SU-DHL-6 (cell line): ENCODE measurements at regions not wholly inside any gene's neighbourhood (a gene's known extent, or its start where the extent isn't known, plus 50 kb on each side); places are given as distances from the start of the nearest gene placed in this dataset.

Source experiments
- H2AFZ ChIP-seq: fragments of 200-600 bp; sonication (generic); 2 replicates; pipeline ENCODE4 v1.6.1; 2014; ENCODE audit warnings: low read depth, mild to moderate bottlenecking, moderate library complexity, mixed read lengths, antibody characterized with exemption, low read length; ENCODE audit not compliant: severe bottlenecking
- H3F3A ChIP-seq: fragments of 200-600 bp; shearing (Covaris generic); 2 replicates; pipeline ENCODE4 v1.6.0; 2016; ENCODE audit warnings: antibody characterized with exemption, mild to moderate bottlenecking; ENCODE audit not compliant: insufficient read depth
- H3K27ac ChIP-seq: fragments of 200-600 bp; sonication (generic); 2 replicates; pipeline ENCODE4 v1.5.1; 2016; ENCODE audit warnings: low read depth, mild to moderate bottlenecking, low read length, moderate library complexity, mixed read lengths
- H3K27me3 ChIP-seq: fragments of 200-600 bp; sonication (generic), shearing (Covaris generic); 2 replicates; pipeline ENCODE4 v1.6.0; 2014; ENCODE audit warnings: mild to moderate bottlenecking, low read length
- H3K36me3 ChIP-seq: fragments of 200-600 bp; sonication (generic); 2 replicates; pipeline ENCODE4 v1.6.1; 2014; ENCODE audit warnings: mild to moderate bottlenecking, low read length, mixed read lengths
- H3K4me2 ChIP-seq: fragments of 300-600, 200-600 bp; shearing (Covaris generic), sonication (generic); 2 replicates; pipeline ENCODE4 v1.6.0; 2014; ENCODE audit warnings: low read length, low read depth, mild to moderate bottlenecking; ENCODE audit not compliant: poor library complexity, severe bottlenecking
- H3K4me3 ChIP-seq: fragments of 200-600 bp; sonication (generic); 2 replicates; pipeline ENCODE4 v1.5.1; 2014; ENCODE audit warnings: antibody characterized with exemption, low read length, mild to moderate bottlenecking, mixed read lengths; ENCODE audit not compliant: insufficient read depth, poor library complexity, severe bottlenecking
- H3K79me2 ChIP-seq: fragments of 200-600 bp; sonication (generic); 2 replicates; pipeline ENCODE4 v1.6.1; 2014; ENCODE audit warnings: mild to moderate bottlenecking, low read length, moderate library complexity; ENCODE audit not compliant: insufficient read depth
- H3K9ac ChIP-seq: fragments of 200-600 bp; sonication (generic); 2 replicates; pipeline ENCODE4 v1.7.0; 2014; ENCODE audit warnings: mild to moderate bottlenecking, low read length
- H3K9me2 ChIP-seq: fragments of 200-600 bp; sonication (generic); replicated peaks from 2 replicates; pipeline ENCODE4 v1.6.1; 2014; ENCODE audit warnings: low read length; ENCODE audit not compliant: insufficient read depth
- H3K9me3 ChIP-seq: fragments of 200-600 bp; sonication (generic); 2 replicates; pipeline ENCODE4 v1.6.1; 2014; ENCODE audit warnings: low read length, mixed read lengths; ENCODE audit not compliant: insufficient read depth
- H4K20me1 ChIP-seq: fragments of 200-600 bp; sonication (generic); 2 replicates; pipeline ENCODE4 v1.6.1; 2014; ENCODE audit warnings: low read depth, mild to moderate bottlenecking, antibody characterized with exemption, low read length, moderate library complexity, mixed read lengths
- EZH2phosphoT487 ChIP-seq: fragments of 200-600 bp; sonication (generic), shearing (Covaris generic); conservative IDR thresholded peaks from 2 replicates; pipeline ENCODE4 v1.6.1; 2018; ENCODE audit warnings: mild to moderate bottlenecking, antibody characterized with exemption, low read length, moderate library complexity, mixed read lengths
- TF ChIP-seq, protein P1 (sequence below): fragments of 200-600 bp; sonication (generic); IDR thresholded peaks from one replicate; pipeline ENCODE4 v1.5.1; 2017; ENCODE audit warnings: antibody characterized with exemption, mild to moderate bottlenecking, low read length, moderate library complexity; ENCODE audit not compliant: insufficient read depth, poor library complexity, severe bottlenecking

DNA sequence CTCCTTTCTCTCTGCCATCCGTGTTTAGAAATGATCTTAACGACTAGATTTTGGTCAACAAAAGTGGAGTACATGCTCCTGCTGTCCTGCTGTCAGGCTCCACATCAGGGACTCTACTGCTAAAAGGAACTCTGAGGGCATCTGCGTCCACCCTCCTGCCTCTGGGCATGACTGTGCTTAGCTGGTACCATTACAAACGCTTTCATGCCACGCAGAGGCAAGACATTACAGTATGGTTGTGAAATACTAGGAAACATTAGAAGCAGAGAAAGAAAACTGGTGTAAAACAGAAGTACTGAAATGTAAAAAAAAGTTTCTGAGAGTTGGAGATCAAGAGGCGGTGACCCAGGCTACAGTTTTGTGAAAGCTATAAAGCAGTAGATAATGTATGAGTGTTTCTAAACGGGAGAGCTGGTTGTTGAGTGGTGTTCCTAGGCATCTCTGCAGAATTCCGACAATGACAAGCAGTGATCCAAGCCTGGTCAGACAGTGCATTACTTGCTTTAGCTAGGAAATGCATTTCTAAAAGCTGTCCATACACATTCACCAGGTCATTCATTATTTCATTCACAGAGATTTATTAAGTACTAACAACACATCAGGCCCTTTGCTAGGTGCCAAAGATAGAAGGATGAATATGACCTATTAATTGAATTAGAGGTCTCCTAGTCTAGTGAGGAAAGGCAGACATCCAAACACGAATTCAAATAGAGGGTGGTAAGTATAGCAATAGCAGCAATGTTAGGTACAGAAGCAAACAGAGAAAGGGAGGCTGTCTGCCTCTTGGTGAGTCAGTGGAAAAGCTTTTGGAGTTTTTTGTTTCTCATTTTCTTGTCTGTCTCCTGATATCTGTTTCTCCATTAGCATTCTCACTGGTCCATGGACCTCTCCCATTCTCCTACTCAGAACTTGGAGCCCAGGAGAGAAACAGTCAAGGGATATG, 401.9 kb downstream of the LMO4 start:
- Histone ChIP-seq H3K27ac (no peak overlapping the region), H3K36me3 (no peaks in the 10 kb centered on the region), H3K27me3 (no peaks in the 10 kb centered on the region), H3K9ac (no peak overlapping the region), H3K9me2 (no peaks in the 10 kb centered on the region), H3K4me2 (no peak overlapping the region), H3K9me3 (no peaks in the 10 kb centered on the region), H4K20me1 (no peaks in the 10 kb centered on the region), H2AFZ (no peak overlapping the region), H3K4me3 (no peak overlapping the region), H3F3A (no peaks in the 10 kb centered on the region), H3K79me2 (no peaks in the 10 kb centered on the region)
- no peak for TF ChIP-seq EZH2phosphoT487
- TF ChIP-seq, protein P1, sequence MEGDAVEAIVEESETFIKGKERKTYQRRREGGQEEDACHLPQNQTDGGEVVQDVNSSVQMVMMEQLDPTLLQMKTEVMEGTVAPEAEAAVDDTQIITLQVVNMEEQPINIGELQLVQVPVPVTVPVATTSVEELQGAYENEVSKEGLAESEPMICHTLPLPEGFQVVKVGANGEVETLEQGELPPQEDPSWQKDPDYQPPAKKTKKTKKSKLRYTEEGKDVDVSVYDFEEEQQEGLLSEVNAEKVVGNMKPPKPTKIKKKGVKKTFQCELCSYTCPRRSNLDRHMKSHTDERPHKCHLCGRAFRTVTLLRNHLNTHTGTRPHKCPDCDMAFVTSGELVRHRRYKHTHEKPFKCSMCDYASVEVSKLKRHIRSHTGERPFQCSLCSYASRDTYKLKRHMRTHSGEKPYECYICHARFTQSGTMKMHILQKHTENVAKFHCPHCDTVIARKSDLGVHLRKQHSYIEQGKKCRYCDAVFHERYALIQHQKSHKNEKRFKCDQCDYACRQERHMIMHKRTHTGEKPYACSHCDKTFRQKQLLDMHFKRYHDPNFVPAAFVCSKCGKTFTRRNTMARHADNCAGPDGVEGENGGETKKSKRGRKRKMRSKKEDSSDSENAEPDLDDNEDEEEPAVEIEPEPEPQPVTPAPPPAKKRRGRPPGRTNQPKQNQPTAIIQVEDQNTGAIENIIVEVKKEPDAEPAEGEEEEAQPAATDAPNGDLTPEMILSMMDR, result no peak

DNA sequence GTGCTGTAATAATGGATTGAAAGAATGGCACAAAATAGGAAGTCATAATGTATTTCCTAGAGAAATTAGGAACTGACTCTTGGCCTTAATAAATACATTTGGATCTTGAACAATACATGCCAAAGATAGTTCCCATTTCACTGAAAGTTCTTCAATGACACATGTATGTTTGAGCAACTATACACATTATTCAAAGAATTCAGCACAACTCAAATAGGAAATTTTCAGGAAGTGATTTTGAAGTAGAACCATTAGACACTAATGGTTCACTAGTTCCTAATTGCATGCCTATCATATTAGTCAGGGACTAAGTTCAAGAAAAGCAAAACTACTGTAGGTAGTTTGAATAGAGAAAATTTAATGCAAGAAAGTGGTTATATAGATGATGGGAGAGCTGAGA, 404.7 kb downstream of the LMO4 start:
- Histone ChIP-seq H3K9me2 (no peaks in the 10 kb centered on the region), H3K79me2 (no peaks in the 10 kb centered on the region), H3K36me3 (no peaks in the 10 kb centered on the region), H3K4me2 (no peak overlapping the region), H4K20me1 (no peaks in the 10 kb centered on the region), H3K27ac (no peak overlapping the region), H2AFZ (no peak overlapping the region), H3K9me3 (no peaks in the 10 kb centered on the region), H3K27me3 (no peaks in the 10 kb centered on the region), H3F3A (no peaks in the 10 kb centered on the region), H3K9ac (no peak overlapping the region), H3K4me3 (no peak overlapping the region)
- no peak for TF ChIP-seq EZH2phosphoT487
- TF ChIP-seq, protein P1, result no peak

DNA sequence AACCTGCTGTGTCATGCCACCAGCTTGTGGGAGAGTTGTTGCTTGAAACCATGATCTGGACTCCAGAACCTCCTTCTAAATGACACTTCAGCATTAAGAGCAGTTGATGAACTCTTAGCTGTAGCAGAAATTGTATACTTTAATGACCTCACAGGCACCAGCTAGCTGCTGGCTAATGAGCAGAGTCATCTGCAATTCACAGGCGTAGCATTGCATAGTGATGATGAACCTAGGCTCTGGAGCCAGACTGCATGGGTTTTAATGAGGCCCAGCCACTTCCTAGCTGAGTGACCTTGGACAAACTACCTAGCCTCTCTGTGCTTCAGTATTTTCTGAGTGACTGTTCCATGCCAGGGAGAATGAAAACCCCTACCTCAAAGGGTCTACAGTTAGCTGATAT, 407.1 kb downstream of the LMO4 start:
- TF ChIP-seq EZH2phosphoT487, result no peak
- TF ChIP-seq, protein P1, result no peak
- H3K27ac ChIP-seq, result no peak overlapping the region
- H2AFZ ChIP-seq, result no peak overlapping the region
- H3K27me3 ChIP-seq, result no peaks in the 10 kb centered on the region
- H3K9me2 ChIP-seq, result no peaks in the 10 kb centered on the region
- H3K4me3 ChIP-seq, result no peak overlapping the region
- no peaks in the 10 kb centered on the region for H3K79me2 ChIP-seq
- no peaks in the 10 kb centered on the region for H3F3A ChIP-seq
- no peaks in the 10 kb centered on the region for H3K36me3 ChIP-seq
- H3K9ac ChIP-seq, result no peak overlapping the region
- no peak overlapping the region for H3K4me2 ChIP-seq
- no peaks in the 10 kb centered on the region for H3K9me3 ChIP-seq
- no peaks in the 10 kb centered on the region for H4K20me1 ChIP-seq
